ENCODE measurements at regions not wholly inside any gene's neighbourhood (a gene's known extent, or its start where the extent isn't known, plus 50 kb on each side); places are given as distances from the start of the nearest gene placed in this dataset.

- Histone ChIP-seq H3K79me2 (ENCODE audit: insufficient read depth, low read length) (no peaks in the 10 kb centered on the region), H3K4me2 (ENCODE audit: low read depth, low read length, poor library complexity, severe bottlenecking) (no peak overlapping the region), H3K27ac (ENCODE audit: low read depth, low read length) (no peak overlapping the region), H3F3A (ENCODE audit: insufficient read depth) (no peaks in the 10 kb centered on the region), H3K4me3 (ENCODE audit: insufficient read depth, low read length, poor library complexity, severe bottlenecking) (no peak overlapping the region), H3K27me3 (ENCODE audit: low read length) (no peaks in the 10 kb centered on the region), H3K36me3 (ENCODE audit: low read length) (no peaks in the 10 kb centered on the region), H3K9me3 (ENCODE audit: insufficient read depth, low read length) (no peaks in the 10 kb centered on the region), H3K9ac (ENCODE audit: low read length) (no peak overlapping the region), H3K9me2 (replicated peaks; ENCODE audit: insufficient read depth, low read length) (no peaks in the 10 kb centered on the region), H2AFZ (ENCODE audit: low read depth, low read length, severe bottlenecking) (no peak overlapping the region), H4K20me1 (ENCODE audit: low read depth, low read length) (no peaks in the 10 kb centered on the region)
- TF ChIP-seq EZH2phosphoT487 (conservative IDR thresholded peaks at IDR 0.05; ENCODE audit: low read length) (no peak), CTCF (IDR thresholded peaks at IDR 0.05; ENCODE audit: insufficient read depth, low read length, poor library complexity, severe bottlenecking) (no peak)
Measured at GRCh38 chr1:73096841-73097240, 814.5 kb upstream of the NEGR1 start.

DNA sequence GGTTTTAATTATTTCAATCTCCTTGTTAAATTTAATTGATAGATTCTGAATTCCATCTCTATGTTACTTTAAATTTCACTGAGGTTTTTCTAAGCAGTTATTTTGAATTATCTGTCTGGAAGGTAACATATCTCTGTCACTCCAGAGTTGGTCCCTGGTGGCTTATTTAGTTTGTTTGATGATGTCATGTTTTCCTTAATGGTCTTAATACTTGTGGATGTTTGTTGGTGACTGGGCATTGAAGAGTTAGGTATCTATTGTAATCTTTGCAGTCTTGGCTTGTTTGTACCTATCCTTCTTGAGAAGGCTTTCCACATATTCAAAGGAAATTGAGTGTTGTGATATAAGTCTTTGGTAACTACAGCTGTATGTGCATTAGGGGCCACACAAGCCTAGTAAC, 810.0 kb upstream of the NEGR1 start:
- Histone ChIP-seq H3K27ac (ENCODE audit: low read depth, low read length) (no peak overlapping the region), H3K9ac (ENCODE audit: low read length) (no peak overlapping the region), H3K36me3 (ENCODE audit: low read length) (no peaks in the 10 kb centered on the region), H2AFZ (ENCODE audit: low read depth, low read length, severe bottlenecking) (no peak overlapping the region), H3K4me2 (ENCODE audit: low read depth, low read length, poor library complexity, severe bottlenecking) (no peak overlapping the region), H3K9me2 (replicated peaks; ENCODE audit: insufficient read depth, low read length) (no peaks in the 10 kb centered on the region), H3K79me2 (ENCODE audit: insufficient read depth, low read length) (no peaks in the 10 kb centered on the region), H3K9me3 (ENCODE audit: insufficient read depth, low read length) (no peaks in the 10 kb centered on the region), H3K27me3 (ENCODE audit: low read length) (no peaks in the 10 kb centered on the region), H3F3A (ENCODE audit: insufficient read depth) (no peaks in the 10 kb centered on the region), H3K4me3 (ENCODE audit: insufficient read depth, low read length, poor library complexity, severe bottlenecking) (no peak overlapping the region), H4K20me1 (ENCODE audit: low read depth, low read length) (no peaks in the 10 kb centered on the region)
- TF ChIP-seq EZH2phosphoT487 (conservative IDR thresholded peaks at IDR 0.05; ENCODE audit: low read length), result no peak

DNA sequence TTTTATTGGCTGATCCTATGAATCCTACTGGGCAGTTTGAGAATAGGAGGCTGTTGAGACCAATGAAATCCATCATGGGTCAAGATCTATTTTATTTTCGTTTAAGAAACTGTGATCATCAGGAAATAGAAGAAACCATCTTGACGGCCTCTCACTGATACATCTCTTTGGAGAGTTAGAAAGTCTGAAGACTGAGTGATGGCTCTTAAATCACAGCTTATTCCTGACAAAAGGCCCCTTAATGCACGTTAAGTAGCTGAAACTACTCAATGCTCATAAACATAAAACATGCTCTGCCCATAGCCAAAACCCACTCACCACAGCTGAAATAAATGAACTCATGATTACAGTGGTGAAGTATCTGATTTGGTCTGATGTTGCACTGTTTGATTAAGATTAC, 784.5 kb upstream of the NEGR1 start:
- H2AFZ ChIP-seq (ENCODE audit: low read depth, low read length, severe bottlenecking), result no peak overlapping the region
- no peaks in the 10 kb centered on the region for H3K36me3 ChIP-seq (ENCODE audit: low read length)
- no peaks in the 10 kb centered on the region for H4K20me1 ChIP-seq (ENCODE audit: low read depth, low read length)
- no peak overlapping the region for H3K4me2 ChIP-seq (ENCODE audit: low read depth, low read length, poor library complexity, severe bottlenecking)
- H3K4me3 ChIP-seq (ENCODE audit: insufficient read depth, low read length, poor library complexity, severe bottlenecking), result no peak overlapping the region
- TF ChIP-seq CTCF (IDR thresholded peaks at IDR 0.05; ENCODE audit: insufficient read depth, low read length, poor library complexity, severe bottlenecking) (no peak), EZH2phosphoT487 (conservative IDR thresholded peaks at IDR 0.05; ENCODE audit: low read length) (no peak)
- H3K27ac ChIP-seq (ENCODE audit: low read depth, low read length), result no peak overlapping the region
- no peaks in the 10 kb centered on the region for H3K79me2 ChIP-seq (ENCODE audit: insufficient read depth, low read length)
- no peaks in the 10 kb centered on the region for H3K27me3 ChIP-seq (ENCODE audit: low read length)
- H3K9ac ChIP-seq (ENCODE audit: low read length), result no peak overlapping the region
- no peaks in the 10 kb centered on the region for H3K9me2 ChIP-seq (replicated peaks; ENCODE audit: insufficient read depth, low read length)
- no peaks in the 10 kb centered on the region for H3F3A ChIP-seq (ENCODE audit: insufficient read depth)
- no peaks in the 10 kb centered on the region; the same call in 1 of the 2 replicates for H3K9me3 ChIP-seq (ENCODE audit: insufficient read depth, low read length)

- no peak overlapping the region for H3K4me3 ChIP-seq (ENCODE audit: insufficient read depth, low read length, poor library complexity, severe bottlenecking)
- no peaks in the 10 kb centered on the region for H3F3A ChIP-seq (ENCODE audit: insufficient read depth)
- H2AFZ ChIP-seq (ENCODE audit: low read depth, low read length, severe bottlenecking), result no peak overlapping the region
- H3K27ac ChIP-seq (ENCODE audit: low read depth, low read length), result no peak overlapping the region
- TF ChIP-seq CTCF (IDR thresholded peaks at IDR 0.05; ENCODE audit: insufficient read depth, low read length, poor library complexity, severe bottlenecking), result no peak
- no peak for TF ChIP-seq EZH2phosphoT487 (conservative IDR thresholded peaks at IDR 0.05; ENCODE audit: low read length)
- no peaks in the 10 kb centered on the region for H3K79me2 ChIP-seq (ENCODE audit: insufficient read depth, low read length)
- no peaks in the 10 kb centered on the region for H4K20me1 ChIP-seq (ENCODE audit: low read depth, low read length)
- no peak overlapping the region for H3K9ac ChIP-seq (ENCODE audit: low read length)
- H3K27me3 ChIP-seq (ENCODE audit: low read length), result no peaks in the 10 kb centered on the region
- H3K9me2 ChIP-seq (replicated peaks; ENCODE audit: insufficient read depth, low read length), result no peaks in the 10 kb centered on the region
- no peak overlapping the region for H3K4me2 ChIP-seq (ENCODE audit: low read depth, low read length, poor library complexity, severe bottlenecking)
- H3K36me3 ChIP-seq (ENCODE audit: low read length), result no peaks in the 10 kb centered on the region
- no peaks in the 10 kb centered on the region; the same call in 1 of the 2 replicates for H3K9me3 ChIP-seq (ENCODE audit: insufficient read depth, low read length)
Measured at GRCh38 chr1:73065339-73066041, 783.2 kb upstream of the NEGR1 start.
